AG04450 (cell line): ENCODE measurements at regions not wholly inside any gene's neighbourhood (a gene's known extent, or its start where the extent isn't known, plus 50 kb on each side); places are given as distances from the start of the nearest gene placed in this dataset.
"Not testable (repeated sequence)": the region's sequence is repeated elsewhere in the genome, so short reads cannot be mapped to it uniquely, and the experiment has no call there.

Experiments used
- CTCF ChIA-PET: fragments of 300-600, 350-600 bp; formaldehyde crosslinking; extraction: SDS; loops from one replicate; lab custom pipeline; 2022; ENCODE audit warnings: antibody characterized with exemption, inconsistent platforms; lab: Charles Lee
- POLR2A ChIA-PET: fragments of 350-600 bp; formaldehyde crosslinking; extraction: SDS; loops from one replicate; lab custom pipeline; 2021; ENCODE audit warnings: antibody characterized with exemption, inconsistent platforms; lab: Yijun Ruan, JAX
- DNase-seq: peaks from one replicate; pipeline ENCODE4 v3.0.0-alpha.2; 2011; ENCODE audit warnings: low read depth, low spot score
- H3K27ac ChIP-seq: one replicate; pipeline ENCODE4 v1.5.1; 2012; ENCODE audit warnings: low read depth, low read length, control low read depth
- H3K27me3 ChIP-seq: one replicate; pipeline ENCODE4 v1.6.0; 2012; ENCODE audit warnings: low read length; ENCODE audit not compliant: control insufficient read depth, insufficient read depth
- H3K4me3 ChIP-seq: 2 replicates; pipeline ENCODE4 v1.5.1; 2011; ENCODE audit warnings: mild to moderate bottlenecking, low read depth, low read length, control low read depth
- H3K9me3 ChIP-seq: 2 replicates; pipeline ENCODE4 v1.5.1; 2012; ENCODE audit warnings: low read length; ENCODE audit not compliant: control insufficient read depth, insufficient read depth
- TF ChIP-seq, protein P1 (sequence below): IDR thresholded peaks from 2 replicates; pipeline ENCODE4 v1.5.1; 2011; ENCODE audit warnings: low read depth, low read length, control low read depth, inconsistent platforms

DNA sequence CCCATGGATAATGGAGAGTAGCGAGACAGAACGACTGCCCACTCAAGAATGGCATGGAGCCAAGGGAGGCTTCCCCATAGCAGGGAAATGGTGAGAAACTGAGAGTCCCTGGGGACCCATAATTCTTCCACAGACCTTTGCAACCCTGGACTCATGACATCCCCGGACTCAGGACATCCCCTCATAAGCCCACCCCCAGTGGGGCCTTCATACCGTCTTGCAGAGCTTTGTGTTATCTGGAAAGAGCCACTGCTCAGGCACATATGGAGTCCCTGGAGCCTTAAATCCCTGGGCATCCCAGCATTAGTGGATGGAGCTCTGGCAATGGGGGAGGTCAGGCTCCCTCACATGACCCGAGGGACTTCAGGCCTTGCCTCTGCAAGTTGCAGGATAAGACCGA is 865.4 kb upstream of the ARRDC3 start:
- no peaks in the 10 kb centered on the region for H3K27me3 ChIP-seq
- ChIA-PET CTCF (no interaction called here), POLR2A (no interaction called here)
- DNase-seq: no peak
- H3K27ac ChIP-seq: no peak overlapping the region
- H3K9me3 ChIP-seq: no peaks in the 10 kb centered on the region
- no peak overlapping the region for H3K4me3 ChIP-seq
- TF ChIP-seq, protein P1, sequence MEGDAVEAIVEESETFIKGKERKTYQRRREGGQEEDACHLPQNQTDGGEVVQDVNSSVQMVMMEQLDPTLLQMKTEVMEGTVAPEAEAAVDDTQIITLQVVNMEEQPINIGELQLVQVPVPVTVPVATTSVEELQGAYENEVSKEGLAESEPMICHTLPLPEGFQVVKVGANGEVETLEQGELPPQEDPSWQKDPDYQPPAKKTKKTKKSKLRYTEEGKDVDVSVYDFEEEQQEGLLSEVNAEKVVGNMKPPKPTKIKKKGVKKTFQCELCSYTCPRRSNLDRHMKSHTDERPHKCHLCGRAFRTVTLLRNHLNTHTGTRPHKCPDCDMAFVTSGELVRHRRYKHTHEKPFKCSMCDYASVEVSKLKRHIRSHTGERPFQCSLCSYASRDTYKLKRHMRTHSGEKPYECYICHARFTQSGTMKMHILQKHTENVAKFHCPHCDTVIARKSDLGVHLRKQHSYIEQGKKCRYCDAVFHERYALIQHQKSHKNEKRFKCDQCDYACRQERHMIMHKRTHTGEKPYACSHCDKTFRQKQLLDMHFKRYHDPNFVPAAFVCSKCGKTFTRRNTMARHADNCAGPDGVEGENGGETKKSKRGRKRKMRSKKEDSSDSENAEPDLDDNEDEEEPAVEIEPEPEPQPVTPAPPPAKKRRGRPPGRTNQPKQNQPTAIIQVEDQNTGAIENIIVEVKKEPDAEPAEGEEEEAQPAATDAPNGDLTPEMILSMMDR: no peak

DNA sequence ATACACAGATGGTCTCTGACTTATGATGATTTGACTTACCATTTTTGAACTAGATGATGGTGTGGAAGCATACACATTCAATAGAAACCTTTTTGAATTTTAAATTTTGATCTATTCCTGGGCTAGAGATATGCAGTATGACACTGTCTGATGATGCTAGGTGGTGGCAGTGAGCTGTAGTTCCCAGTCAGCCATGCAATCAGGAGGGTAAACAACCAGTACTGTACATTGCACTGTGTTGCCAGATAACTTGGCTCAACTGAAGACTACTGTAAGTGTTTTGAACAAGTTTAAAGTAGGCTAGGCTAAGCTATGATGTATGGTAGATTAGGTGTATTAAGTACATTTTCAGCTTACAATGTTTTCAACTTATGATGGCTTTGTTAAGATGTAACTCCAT is 859.1 kb upstream of the ARRDC3 start:
- no peak overlapping the region for H3K4me3 ChIP-seq
- H3K9me3 ChIP-seq: no peaks in the 10 kb centered on the region
- no peak for DNase-seq
- ChIA-PET POLR2A (no interaction called here), CTCF (no interaction called here)
- no peaks in the 10 kb centered on the region for H3K27me3 ChIP-seq
- TF ChIP-seq, protein P1: no peak
- H3K27ac ChIP-seq: no peak overlapping the region

DNA sequence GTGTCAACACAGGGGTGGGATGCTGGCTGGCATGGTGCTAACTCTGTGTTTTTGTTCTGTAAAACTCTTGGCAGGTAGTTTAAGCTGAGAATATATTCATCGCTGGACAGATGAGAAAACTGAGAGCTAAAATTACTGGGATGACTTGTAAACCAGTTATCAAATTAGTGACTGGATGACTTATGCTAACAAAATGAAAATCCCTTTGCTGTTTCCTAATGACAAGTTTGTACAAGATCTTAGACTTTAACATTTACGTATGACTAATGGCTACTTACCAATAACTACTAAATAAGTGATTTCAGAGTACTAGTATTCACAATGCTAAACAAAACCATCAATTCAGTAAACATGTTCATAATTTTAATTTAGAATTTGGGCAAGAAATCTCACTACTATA is 854.8 kb upstream of the ARRDC3 start:
- DNase-seq: no peak
- no peaks in the 10 kb centered on the region for H3K27me3 ChIP-seq
- TF ChIP-seq, protein P1: no peak
- CTCF ChIA-PET: no interaction called here
- no peak overlapping the region for H3K4me3 ChIP-seq
- POLR2A ChIA-PET: no interaction called here
- no peaks in the 10 kb centered on the region for H3K9me3 ChIP-seq
- no peak overlapping the region for H3K27ac ChIP-seq

DNA sequence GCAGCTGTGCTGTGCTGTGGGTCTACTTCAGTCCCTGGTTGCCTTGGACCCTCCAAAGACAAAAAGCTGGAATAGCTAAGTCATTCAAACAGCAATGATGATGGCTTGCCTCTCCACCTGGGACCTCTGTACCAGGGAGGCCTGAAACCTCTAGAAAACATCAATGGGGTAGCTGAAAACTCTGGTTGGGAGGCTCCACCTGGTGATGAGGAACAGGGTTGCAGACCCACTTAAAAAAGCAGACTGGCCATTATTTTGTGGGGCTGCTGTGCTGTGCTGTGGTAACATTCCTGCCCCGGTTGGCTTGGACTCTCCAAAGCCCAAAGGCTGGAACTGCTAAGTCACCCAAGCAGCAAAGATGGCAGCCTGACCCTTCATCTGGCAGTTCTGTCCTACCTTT is 839.3 kb upstream of the ARRDC3 start:
- no peak for DNase-seq
- TF ChIP-seq, protein P1: peak; percentile 31; the same call in 1 of the 2 replicates
- no peak overlapping the region for H3K27ac ChIP-seq
- CTCF ChIA-PET: interaction anchor here (1.4 to 2.9 kb wide), 3 partner anchors 293 to 722 kb away, joined by 3 to 15 read pairs (median 11); no protein-coding TSS in a partner anchor
- H3K9me3 ChIP-seq: no peaks in the 10 kb centered on the region
- no peak overlapping the region for H3K4me3 ChIP-seq
- POLR2A ChIA-PET: no interaction called here
- no peaks in the 10 kb centered on the region for H3K27me3 ChIP-seq

DNA sequence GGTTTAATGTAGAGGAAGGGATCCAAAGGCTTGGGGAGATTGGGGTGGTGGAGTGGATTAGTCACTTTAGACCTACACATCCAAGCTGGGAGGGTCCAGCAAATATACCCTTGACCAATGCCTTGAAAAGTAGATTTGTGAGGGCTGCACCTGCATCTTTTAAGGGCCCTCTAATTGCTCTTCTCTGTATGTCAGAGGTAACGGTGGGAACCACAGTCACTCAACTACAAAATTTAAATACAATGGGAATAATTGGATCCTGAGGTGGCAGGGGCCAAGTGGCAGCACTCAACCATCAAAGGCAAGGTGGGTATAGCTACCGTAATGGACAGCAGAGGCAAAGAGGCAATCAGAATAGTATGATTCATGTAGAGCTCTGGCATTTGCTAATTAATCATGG is 833.7 kb upstream of the ARRDC3 start:
- CTCF ChIA-PET, POLR2A ChIA-PET, H3K9me3 ChIP-seq, H3K27ac ChIP-seq, H3K4me3 ChIP-seq, DNase-seq, H3K27me3 ChIP-seq: not testable (repeated sequence)

DNA sequence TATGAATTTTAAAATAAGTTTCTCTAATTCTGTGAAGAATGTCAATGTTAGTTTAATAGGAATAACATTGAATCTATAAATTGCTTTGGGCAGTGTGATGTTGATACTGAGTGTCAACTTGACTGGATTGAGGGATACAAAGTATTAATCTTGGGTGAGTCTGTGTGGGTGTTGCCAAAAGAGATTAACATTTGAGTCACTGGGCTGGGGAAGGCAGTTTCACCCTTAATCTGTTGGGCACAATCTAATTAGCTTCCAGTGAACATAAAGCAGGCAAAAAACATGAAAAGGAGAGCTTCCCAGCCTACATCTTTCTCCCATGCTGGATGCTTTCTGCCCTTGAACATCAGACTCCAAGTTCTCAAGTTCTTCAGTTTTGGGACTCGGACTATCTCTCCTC is 832.0 kb upstream of the ARRDC3 start:
- Histone ChIP-seq H3K27me3 (no peaks in the 10 kb centered on the region), H3K4me3 (no peak overlapping the region), H3K9me3 (no peaks in the 10 kb centered on the region), H3K27ac (no peak overlapping the region)
- POLR2A ChIA-PET: no interaction called here
- no peak for DNase-seq
- CTCF ChIA-PET: no interaction called here
- TF ChIP-seq, protein P1: no peak
